GM10847 (cell line): ENCODE measurements at regions not wholly inside any gene's neighbourhood (a gene's known extent, or its start where the extent isn't known, plus 50 kb on each side); places are given as distances from the start of the nearest gene placed in this dataset.

Source experiments
- POLR2A ChIP-seq: IDR thresholded peaks from 2 replicates; pipeline ENCODE4 v1.6.1; 2011; ENCODE audit not compliant: insufficient read length; ENCODE audit errors: extremely low read depth

DNA sequence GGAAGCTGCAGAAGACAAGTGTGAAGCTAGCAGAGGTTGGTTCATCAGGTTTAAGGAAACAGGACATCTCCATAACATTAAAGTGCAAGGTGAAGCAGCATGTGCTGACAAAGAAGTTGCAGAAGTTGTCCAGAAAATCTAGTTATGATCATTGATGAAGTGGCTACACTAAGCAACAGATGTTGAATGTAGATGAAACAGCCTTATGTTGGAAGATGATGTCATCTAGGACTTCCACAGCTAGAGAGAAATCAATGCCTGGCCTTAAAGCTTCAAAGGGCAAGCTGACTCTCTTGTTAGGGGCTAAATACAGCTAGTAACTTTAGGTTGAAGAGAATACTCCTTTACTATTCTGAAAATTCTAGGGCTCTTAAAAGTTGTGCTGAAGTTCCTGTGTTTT lies 340.2 kb upstream of the SOX9 start:
- no peak for TF ChIP-seq POLR2A

DNA sequence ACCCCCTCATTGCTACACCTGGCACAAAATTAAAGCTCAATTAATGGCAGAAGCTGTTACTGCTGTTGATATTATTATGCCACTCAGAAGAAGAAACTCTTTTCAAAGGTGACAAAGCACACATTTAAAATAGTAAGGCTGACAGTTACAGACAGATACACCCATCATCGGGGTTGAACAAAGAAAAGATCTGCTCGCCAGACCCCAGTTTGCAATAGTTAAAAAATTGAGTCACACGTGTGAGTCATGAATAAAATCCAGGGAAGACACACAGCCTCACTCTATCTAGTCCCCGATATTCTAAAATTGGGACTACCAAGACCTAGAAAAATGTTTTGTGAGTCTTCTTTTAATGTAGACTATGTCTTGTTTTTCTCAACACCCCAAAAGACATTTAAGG lies 330.0 kb upstream of the SOX9 start:
- no peak for TF ChIP-seq POLR2A

DNA sequence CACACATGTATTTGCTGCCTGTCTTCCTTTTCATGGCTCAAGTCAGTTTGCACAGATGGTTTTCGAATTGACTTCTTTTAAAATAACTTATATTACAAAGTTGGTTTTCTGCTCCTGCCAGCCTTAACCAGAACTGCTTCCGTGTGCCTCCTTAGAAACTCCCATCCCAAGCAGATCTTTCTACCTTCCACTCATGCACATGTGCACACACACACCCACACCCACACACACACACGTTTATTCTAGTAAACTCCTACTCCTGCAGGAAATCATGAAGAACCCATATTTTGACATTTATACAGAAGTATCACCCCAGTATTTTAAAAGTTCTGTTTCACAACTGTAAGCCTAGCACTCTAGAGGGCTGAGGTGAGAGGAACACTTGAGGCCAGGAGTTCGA lies 329.5 kb upstream of the SOX9 start:
- no peak for TF ChIP-seq POLR2A

DNA sequence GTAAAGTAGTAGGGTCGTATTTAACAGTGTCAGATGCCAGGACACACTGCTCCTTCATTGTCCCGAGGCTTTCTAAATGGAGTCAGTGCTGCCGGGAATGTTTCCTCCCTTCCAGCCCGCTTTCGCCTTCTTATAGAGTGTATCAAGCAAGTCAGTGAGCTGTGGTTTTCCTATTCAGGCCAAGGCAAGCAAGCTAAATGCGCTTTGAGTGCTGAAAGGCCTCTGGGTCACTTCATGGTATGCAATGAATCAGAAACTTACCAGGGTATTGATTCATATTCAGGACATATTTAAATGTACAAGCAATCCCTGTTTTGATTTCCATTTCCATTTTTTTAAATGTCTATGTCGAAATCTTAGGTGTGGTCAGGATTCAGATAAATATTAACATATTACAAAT lies 327.9 kb upstream of the SOX9 start:
- TF ChIP-seq POLR2A = no peak

DNA sequence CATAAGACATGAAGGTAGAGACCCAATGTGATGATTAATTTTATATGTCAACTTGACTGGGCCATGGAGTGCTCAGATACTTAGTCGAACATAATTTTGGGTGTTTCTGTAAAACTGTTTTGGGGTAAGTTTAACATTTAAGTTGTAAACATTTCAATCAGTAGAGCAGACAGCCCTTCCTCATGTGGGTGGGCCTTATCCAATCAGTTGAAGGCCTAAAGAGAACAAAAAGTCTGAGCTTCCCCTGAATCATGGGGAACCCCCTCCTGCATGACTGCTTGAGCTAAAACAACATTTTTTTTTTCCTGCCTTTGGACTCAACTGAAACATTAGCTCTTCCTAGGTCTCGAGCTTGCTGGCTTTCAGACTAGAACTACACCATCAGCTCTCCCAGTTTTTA lies 327.3 kb upstream of the SOX9 start:
- TF ChIP-seq POLR2A = no peak

DNA sequence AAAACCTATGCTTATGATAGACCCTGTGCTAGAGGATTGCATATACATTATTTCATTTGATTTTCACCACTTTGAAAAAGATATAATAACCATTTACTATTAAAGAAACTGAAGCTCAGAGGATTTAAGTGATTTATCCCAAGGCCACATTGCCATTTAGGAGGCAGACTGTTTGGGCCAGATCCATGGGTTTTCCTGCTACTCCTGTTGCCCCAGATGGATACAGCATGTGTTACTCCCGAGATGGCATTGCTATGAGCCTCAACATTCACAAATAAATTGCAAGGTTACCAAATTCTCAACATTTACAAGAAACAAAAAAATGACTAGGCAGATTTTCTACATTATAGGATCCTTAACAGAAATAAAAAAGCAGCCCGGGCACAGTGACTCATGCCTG lies 322.1 kb upstream of the SOX9 start:
- no peak for TF ChIP-seq POLR2A

DNA sequence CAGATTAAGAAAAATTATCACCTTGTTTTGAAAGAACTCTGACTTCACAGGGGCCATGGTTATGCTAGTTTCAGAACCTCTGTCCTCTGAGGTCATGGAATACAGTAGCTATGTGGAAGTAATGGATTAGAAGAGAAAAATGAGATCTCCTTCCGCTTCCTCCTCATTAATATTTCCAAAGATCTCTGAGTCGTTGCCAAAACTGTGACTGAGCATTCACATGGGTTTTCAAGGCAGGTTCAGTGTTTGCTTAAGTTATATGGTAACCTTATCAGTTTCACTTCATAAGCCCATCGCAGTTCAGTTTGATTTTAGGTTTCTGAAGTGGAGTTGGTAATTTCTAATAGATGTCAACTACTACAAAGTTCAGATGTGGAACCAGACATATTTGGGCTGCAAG lies 321.2 kb upstream of the SOX9 start:
- TF ChIP-seq POLR2A = no peak

DNA sequence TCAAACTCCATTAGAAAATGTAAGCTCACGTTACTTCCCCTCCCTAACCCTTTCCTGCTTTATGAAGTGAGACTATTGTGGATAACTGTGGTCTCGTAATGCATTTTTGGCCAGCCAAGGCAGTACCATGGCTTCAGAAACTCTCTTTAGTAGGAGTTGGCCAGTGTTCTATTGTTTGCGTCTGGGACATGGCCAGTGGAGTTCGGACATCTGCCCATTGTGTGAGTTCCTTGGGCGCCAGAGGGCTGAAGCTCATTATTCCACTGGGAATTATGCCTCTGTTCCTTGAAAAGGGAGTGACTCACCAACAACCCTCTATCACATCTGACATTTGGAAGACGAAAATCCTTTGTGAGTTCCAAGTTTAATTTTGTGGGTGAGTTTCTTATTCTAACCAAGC lies 319.5 kb upstream of the SOX9 start:
- no peak for TF ChIP-seq POLR2A

DNA sequence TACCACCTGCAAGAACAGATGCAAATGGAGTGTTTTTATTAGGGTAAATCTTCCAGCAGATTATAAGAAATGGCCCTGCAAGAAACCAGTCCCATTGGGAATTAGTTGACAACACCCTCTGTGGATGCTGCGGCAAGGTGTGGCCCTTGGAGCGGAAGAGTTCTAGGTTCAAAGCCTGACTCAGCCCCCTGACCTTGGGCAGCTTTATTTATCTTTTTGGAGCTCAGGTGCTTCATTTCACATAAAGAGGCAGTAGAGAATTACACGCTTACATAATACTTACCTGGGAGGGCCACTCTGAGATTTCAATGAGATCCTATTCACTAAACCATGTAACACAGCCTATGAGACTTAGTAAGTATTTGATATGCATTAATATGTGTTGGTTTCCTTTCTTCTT lies 318.2 kb upstream of the SOX9 start:
- no peak for TF ChIP-seq POLR2A

DNA sequence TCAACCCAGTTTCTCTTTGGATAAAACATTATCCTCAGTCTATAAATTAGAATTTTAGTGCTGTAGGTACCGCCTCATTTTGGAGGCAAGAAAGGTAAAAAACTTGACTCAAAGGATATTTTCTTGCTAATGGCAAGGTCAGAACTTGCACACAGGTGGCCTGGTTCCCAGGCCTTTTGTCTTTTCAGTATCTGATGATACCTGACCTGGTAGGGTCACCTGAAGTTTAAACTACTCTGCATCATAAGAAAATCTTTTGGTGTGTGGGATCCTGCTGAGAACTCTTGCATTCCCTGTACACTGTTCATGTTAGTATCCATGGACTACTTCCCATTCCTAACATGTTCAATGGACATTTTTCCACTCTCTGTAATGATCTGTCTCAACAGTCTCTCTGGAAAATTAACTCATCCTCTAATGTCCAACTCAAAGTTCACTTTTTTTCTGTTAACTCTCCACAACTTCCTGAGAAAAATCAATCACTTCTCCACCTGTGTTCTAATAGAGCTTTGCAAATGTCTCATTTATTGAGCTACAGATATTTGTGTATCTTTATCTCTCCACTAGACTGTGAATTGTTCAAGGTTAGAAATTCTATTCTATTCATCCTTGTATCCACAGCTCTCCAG lies 317.1 kb upstream of the SOX9 start:
- no peak for TF ChIP-seq POLR2A

DNA sequence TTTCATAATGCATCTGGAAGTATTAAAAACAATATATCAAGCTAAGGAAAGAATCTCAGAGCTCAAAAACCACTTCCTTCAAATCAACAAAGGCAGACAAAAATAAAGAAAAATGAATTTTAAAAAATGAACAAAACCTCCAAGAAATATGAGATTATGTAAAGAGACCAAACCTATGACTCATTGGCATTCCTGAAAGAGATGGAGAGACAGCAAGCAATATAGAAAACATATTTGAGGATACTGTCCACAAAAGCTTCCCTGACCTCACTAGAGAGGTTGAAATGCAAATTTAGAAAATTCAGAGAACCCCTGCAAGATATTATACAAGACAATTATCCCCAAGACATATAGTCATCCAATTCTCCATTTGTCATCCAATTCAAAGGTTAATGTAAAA lies 311.3 kb upstream of the SOX9 start:
- TF ChIP-seq POLR2A = no peak

DNA sequence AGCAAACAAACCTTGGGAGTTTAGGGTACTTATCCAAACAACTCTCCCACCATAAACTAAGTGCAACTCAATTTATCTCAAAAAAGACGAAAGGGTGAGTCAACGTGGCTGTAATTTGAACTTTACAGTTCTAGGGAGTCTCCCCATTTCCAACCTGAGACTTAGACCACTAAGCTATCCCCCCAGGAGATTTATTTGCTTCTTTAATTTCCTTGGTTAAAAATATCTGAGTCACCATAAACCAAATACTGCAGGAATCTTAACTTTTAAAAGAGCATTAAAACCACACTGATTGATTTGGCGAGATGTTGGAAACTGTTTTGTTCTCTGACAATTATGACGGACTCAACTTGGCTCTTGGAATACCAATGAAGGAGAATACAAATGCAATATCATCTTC lies 299.3 kb upstream of the SOX9 start:
- TF ChIP-seq POLR2A = no peak

DNA sequence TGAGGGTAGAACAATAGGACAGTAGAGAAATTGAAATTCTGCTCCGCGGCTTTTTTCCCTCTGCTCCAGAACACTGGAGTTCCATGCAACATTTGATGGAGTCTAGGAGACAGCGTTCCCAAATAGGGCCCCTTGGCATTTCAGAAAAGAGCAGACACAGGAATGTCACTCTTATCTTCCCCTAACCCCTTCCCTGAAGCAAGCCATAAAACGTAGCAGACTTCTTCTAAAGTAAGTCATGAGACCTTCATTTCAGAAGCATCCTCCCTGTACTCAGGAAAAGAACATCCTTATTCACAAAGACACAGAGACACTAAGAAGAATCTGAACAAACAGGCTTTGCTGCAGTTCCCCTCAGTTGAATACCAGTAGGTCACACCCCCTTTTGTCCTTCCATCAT lies 296.1 kb upstream of the SOX9 start:
- TF ChIP-seq POLR2A = no peak

DNA sequence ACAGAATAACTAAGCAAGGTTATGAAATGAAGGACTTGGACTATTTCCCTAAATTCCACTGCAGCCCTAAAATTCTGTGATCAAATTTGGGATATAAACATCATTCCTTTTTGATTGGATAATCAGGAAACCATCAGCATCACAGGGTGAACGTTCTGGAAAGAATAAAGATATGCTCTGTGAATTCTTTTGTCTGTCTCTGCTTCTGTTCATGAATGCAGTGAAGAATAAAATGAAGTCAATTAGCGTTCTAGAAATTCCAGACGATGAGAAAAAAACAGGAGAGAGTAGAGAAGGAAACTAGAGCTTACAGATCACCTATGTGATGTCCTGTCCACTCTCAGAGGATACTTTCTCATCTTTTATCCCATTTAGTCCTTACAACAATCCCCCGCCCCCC lies 295.1 kb upstream of the SOX9 start:
- no peak for TF ChIP-seq POLR2A

DNA sequence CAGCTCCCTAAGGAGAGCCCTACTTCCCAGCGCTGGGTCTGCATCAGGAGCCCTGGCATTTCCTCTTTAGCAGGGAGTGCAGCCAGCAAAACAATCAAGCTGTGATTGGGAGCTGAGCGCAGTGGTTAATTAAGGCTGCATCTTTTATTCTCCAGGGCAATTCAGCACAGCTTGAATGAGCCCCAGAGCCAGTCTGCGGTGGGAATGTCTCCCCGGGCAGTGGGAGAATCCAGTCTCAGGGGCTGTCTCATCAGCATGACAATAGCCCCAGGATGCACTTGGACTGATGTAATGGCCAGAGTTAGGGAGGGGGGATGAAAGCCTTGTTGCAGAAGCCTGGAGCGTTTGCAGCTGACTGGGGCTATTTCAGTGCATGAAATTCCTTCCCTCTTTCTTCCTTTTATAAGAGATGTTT lies 292.6 kb upstream of the SOX9 start:
- TF ChIP-seq POLR2A = no peak

DNA sequence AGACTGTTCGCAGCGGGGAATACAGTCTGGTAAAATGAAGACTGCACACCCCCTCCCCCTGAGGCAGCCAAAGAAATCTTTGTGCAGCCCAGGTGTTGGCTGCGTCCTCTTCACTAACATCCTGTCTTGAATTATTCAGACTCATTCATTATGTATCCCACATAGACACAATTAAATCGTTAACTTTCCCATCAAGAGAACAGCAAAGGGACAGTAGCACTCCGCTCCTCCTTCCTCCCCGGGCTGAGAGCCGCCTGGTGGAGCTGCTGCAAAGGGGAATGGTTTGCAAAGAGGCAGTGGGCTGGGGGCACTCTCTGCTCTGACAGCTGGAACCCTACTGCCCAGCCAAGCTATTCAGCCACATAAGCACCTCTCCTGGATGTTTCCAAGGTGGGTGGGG lies 290.0 kb upstream of the SOX9 start:
- TF ChIP-seq POLR2A = no peak

DNA sequence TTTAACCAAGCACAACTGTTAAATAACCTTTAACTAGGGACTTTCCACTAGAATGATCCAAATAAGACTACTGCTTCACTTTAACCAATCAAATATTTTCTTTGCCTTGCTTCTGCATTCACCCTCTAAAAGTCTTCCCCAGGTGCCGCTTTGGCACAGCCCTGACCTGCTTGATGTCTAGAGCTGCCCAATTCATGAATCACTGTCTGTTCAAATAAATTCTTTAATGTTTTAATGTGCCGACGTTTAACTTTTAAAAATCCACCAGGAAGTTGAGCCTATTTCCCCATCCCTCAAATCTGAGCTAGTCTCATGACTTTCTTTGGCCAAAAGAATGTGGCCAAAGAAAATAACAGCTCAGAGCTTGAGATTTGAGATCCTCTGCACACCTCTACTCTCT lies 277.8 kb upstream of the SOX9 start:
- no peak for TF ChIP-seq POLR2A

DNA sequence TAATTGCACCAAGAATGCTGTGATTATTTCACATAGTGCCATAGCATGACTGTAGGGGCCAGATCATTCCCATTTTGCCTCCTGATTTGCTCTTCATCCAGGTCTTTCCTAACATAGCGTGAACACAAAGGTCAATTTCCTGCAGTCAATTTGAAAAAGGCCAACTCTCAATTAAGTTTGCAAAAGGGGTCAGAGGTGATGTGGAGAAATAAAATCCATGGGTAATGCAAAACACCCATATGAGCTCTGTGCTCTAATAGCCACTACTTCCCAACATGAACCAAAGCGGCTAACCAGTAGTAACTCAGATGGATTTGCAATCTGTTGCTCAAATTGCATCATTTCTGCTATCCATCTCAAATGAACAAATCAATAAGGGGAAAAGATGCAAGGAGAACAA lies 275.5 kb upstream of the SOX9 start:
- no peak for TF ChIP-seq POLR2A
